ENCODE measurements at regions not wholly inside any gene's neighbourhood (a gene's known extent, or its start where the extent isn't known, plus 50 kb on each side); places are given as distances from the start of the nearest gene placed in this dataset.

DNA sequence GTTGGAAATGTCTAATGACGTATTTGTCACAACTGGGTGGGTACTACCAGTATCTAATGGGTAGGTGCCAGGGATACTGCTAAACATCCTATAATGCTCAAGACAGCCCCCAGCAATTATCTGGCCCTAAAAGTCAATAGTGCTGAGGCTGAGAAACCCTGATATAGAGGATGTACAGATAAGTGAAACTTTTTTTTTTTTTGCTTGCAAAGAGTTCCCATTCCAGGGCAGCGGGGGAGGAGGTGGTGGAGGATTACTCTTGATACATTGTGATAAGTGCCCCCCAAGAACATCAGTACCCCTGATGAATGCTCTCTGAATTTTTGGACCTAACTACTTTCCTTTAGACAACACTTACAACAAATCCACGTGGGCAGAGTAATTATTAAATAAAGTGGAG lies 329.7 kb upstream of the SPRED2 start:
- H4K5ac ChIP-seq (ENCODE audit: low read depth, low read length) = no peak overlapping the region
- H3K14ac ChIP-seq (replicated peaks; ENCODE audit: low read depth, low read length) = no peak overlapping the region
- no peaks in the 10 kb centered on the region for H3K36me3 ChIP-seq (ENCODE audit: control insufficient read depth, insufficient read depth, low read length)
- no peaks in the 10 kb centered on the region for H3K79me1 ChIP-seq (ENCODE audit: low read depth in 1 of 2, low read length in 2 of 2)
- ChIA-PET CTCF (no interaction called here), POLR2A (ENCODE audit: unreplicated experiment) (no interaction called here)
- intact Hi-C loops (cut with micrococcal nuclease) = no loop called here
- H4K20me1 ChIP-seq (ENCODE audit: insufficient read depth, low read length) = no peaks in the 10 kb centered on the region
- H2AFZ ChIP-seq (replicated peaks; ENCODE audit: low read length, poor library complexity) = no peak overlapping the region
- H3K4ac ChIP-seq (ENCODE audit: low read depth, low read length) = no peak overlapping the region
- no peaks in the 10 kb centered on the region for H3K9me1 ChIP-seq (ENCODE audit: insufficient read depth, low read length)
- ATAC-seq (ENCODE audit: low read depth) (no peak), DNase-seq (no peak)
- no peak overlapping the region for H3K18ac ChIP-seq (ENCODE audit: low read depth, low read length)
- H3K9ac ChIP-seq (ENCODE audit: low read depth, low read length) = no peak overlapping the region
- H4K8ac ChIP-seq (ENCODE audit: low read depth in 2 of 2, low read length in 2 of 2) = no peak overlapping the region
- H3K23ac ChIP-seq (ENCODE audit: low read depth, low read length) = no peak overlapping the region
- H2AK5ac ChIP-seq (ENCODE audit: low read depth, low read length) = no peak overlapping the region
- H2BK15ac ChIP-seq (ENCODE audit: low read depth, low read length) = no peak overlapping the region
- no peak overlapping the region for H3K27ac ChIP-seq (ENCODE audit: insufficient read depth, low read length)
- H2AK9ac ChIP-seq (replicated peaks; ENCODE audit: low read depth, low read length, poor library complexity) = no peak overlapping the region
- no peak overlapping the region for H2BK5ac ChIP-seq (ENCODE audit: low read depth, low read length, poor library complexity, severe bottlenecking)
- no peak overlapping the region for H3K4me3 ChIP-seq (ENCODE audit: insufficient read depth, low read depth, low read length)
- H3K4me2 ChIP-seq (ENCODE audit: low read depth, low read length) = no peak overlapping the region
- in situ Hi-C loops (cut with MboI; ENCODE audit: low sequenced_read_pairs) = no loop called here
- no TSS peak for BruUV-seq (replicated peaks)
- H3K4me1 ChIP-seq (ENCODE audit: control insufficient read depth, insufficient read depth, low read length) = no peaks in the 10 kb centered on the region
- dilution Hi-C loops (cut with HindIII; ENCODE audit: low sequenced_read_pairs, unreplicated experiment) = no loop called here
- 0% methylated on average over 1 of the region's 3 CpGs; no CpG with 5 or more reads in 1 of the 2 experiments for WGBS, 2 experiments (ENCODE audit: extremely low coverage in 2 of 2, insufficient read length in 1 of 2)
- no peak overlapping the region for H3K56ac ChIP-seq (ENCODE audit: extremely low read depth, insufficient read depth, low read length)
- no peak overlapping the region for H4K91ac ChIP-seq (ENCODE audit: insufficient read depth, low read depth, low read length)
- no peaks in the 10 kb centered on the region for H3K9me3 ChIP-seq (ENCODE audit: control insufficient read depth, insufficient read depth, low read length)
- H2BK120ac ChIP-seq (ENCODE audit: low read depth, low read length) = no peak overlapping the region
- TF ChIP-seq RFX5 (IDR thresholded peaks at IDR 0.05; ENCODE audit: low read depth, low read length) (no peak), CEBPB (IDR thresholded peaks at IDR 0.05; ENCODE audit: low read depth, low read length) (no peak), RAD21 (IDR thresholded peaks at IDR 0.05; ENCODE audit: low read length) (no peak), CHD1 (IDR thresholded peaks at IDR 0.05; ENCODE audit: low read depth, low read length) (no peak), MAZ (IDR thresholded peaks at IDR 0.05; ENCODE audit: borderline replicate concordance, low read depth, low read length) (no peak), SMC3 (IDR thresholded peaks at IDR 0.05; ENCODE audit: low read depth, low read length) (no peak), RCOR1 (IDR thresholded peaks at IDR 0.05; ENCODE audit: insufficient replicate concordance, low read length) (no peak), BHLHE40 (IDR thresholded peaks at IDR 0.05; ENCODE audit: low read depth, low read length) (no peak), FOS (IDR thresholded peaks at IDR 0.05; ENCODE audit: low read depth, low read length) (no peak)
- TF ChIP-seq, protein P1, sequence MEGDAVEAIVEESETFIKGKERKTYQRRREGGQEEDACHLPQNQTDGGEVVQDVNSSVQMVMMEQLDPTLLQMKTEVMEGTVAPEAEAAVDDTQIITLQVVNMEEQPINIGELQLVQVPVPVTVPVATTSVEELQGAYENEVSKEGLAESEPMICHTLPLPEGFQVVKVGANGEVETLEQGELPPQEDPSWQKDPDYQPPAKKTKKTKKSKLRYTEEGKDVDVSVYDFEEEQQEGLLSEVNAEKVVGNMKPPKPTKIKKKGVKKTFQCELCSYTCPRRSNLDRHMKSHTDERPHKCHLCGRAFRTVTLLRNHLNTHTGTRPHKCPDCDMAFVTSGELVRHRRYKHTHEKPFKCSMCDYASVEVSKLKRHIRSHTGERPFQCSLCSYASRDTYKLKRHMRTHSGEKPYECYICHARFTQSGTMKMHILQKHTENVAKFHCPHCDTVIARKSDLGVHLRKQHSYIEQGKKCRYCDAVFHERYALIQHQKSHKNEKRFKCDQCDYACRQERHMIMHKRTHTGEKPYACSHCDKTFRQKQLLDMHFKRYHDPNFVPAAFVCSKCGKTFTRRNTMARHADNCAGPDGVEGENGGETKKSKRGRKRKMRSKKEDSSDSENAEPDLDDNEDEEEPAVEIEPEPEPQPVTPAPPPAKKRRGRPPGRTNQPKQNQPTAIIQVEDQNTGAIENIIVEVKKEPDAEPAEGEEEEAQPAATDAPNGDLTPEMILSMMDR (conservative IDR thresholded peaks at IDR 0.05; ENCODE audit: low read depth, low read length) = no peak
- TF ChIP-seq, protein P2, sequence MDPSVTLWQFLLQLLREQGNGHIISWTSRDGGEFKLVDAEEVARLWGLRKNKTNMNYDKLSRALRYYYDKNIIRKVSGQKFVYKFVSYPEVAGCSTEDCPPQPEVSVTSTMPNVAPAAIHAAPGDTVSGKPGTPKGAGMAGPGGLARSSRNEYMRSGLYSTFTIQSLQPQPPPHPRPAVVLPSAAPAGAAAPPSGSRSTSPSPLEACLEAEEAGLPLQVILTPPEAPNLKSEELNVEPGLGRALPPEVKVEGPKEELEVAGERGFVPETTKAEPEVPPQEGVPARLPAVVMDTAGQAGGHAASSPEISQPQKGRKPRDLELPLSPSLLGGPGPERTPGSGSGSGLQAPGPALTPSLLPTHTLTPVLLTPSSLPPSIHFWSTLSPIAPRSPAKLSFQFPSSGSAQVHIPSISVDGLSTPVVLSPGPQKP (IDR thresholded peaks at IDR 0.05; ENCODE audit: borderline replicate concordance, low read depth, low read length) = no peak
- TF ChIP-seq, protein P3, sequence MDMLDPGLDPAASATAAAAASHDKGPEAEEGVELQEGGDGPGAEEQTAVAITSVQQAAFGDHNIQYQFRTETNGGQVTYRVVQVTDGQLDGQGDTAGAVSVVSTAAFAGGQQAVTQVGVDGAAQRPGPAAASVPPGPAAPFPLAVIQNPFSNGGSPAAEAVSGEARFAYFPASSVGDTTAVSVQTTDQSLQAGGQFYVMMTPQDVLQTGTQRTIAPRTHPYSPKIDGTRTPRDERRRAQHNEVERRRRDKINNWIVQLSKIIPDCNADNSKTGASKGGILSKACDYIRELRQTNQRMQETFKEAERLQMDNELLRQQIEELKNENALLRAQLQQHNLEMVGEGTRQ (IDR thresholded peaks at IDR 0.05; ENCODE audit: low read depth, low read length) = no peak
- no peaks in the 10 kb centered on the region; the same call in 1 of the 2 replicates for H3K27me3 ChIP-seq (ENCODE audit: control insufficient read depth, insufficient read depth, low read length)
- no peak overlapping the region for H2BK20ac ChIP-seq (ENCODE audit: low read depth, low read length)

Data from IMR-90 (cell line).